Stomach (tissue), 8 donors: ENCODE measurements at regions not wholly inside any gene's neighbourhood (a gene's known extent, or its start where the extent isn't known, plus 50 kb on each side); places are given as distances from the start of the nearest gene placed in this dataset.

Experiments
- DNase-seq, 2 donors: peaks; one replicate each; pipeline versions ENCODE4 v3.0.0 to v3.0.0-alpha.2; 2013 to 2019
- H3K27ac ChIP-seq, 5 donors: fragments of 200-600 bp in 4 of 5; sonication (generic) in 4 of 5; one replicate each; pipeline ENCODE4 v1.5.1; 2013 to 2019; ENCODE audit warnings: mild to moderate bottlenecking in 1 of 5, moderate library complexity in 1 of 5
- H3K27me3 ChIP-seq, 3 donors: fragments of 200-600 bp; sonication (generic); one replicate each; pipeline ENCODE4 v1.5.1; 2017 to 2019; ENCODE audit warnings: mixed run types in 1 of 3
- H3K36me3 ChIP-seq, 4 donors: fragments of 200-600 bp; sonication (generic); 1 replicate in 3 of 4; 2 replicates in 1 of 4; pipeline ENCODE4 v1.5.1; 2016 to 2019
- H3K4me1 ChIP-seq, 4 donors: fragments of 200-600 bp; sonication (generic); one replicate each; pipeline ENCODE4 v1.5.1; 2016 to 2019
- H3K4me3 ChIP-seq, 4 donors: fragments of 200-600 bp; sonication (generic) in 3 of 4; one replicate each; pipeline ENCODE4 v1.5.1; 2016 to 2019; ENCODE audit warnings: mild to moderate bottlenecking in 1 of 4
- H3K9me3 ChIP-seq, 4 donors: fragments of 200-600 bp; sonication (generic); one replicate each; pipeline ENCODE4 v1.5.1; 2016 to 2019
- CTCF ChIP-seq, 7 experiments: fragments of 450-650 bp in 4 of 7; fragments of 200-600 bp in 3 of 7; sonication (generic) in 3 of 7; IDR thresholded peaks; one replicate each; pipeline ENCODE4 v1.5.1; 2016 to 2019; ENCODE audit warnings: antibody characterized with exemption in 7 of 7, control low read depth in 2 of 7, mild to moderate bottlenecking in 1 of 7
- EP300 ChIP-seq: sonication (generic); formaldehyde crosslinking; IDR thresholded peaks from one replicate; pipeline ENCODE4 v1.6.1; 2017; ENCODE audit warnings: antibody characterized with exemption
- POLR2A ChIP-seq, 4 donors: fragments of 450-650 bp; IDR thresholded peaks; one replicate each; pipeline ENCODE4 v1.6.1; 2016; ENCODE audit warnings: antibody characterized with exemption in 4 of 4, control low read depth in 2 of 4, mild to moderate bottlenecking in 1 of 4, moderate library complexity in 1 of 4
- POLR2AphosphoS5 ChIP-seq, 3 donors: sonication (generic); formaldehyde crosslinking; IDR thresholded peaks; one replicate each; pipeline ENCODE4 v1.6.1; 2016; ENCODE audit warnings: antibody characterized with exemption in 3 of 3
- WGBS, 5 donors: extraction: QIAGEN DNeasy Blood & Tissue Kit in 3 of 5; methylation state at CpG; one replicate each; pipeline versions ENCODE4 v1.1.5 to v1.1.7; 2013 to 2018; 5-methylcytosine and 5-hydroxymethylcytosine counted together
- intact Hi-C: fragments of 100-400 bp; cut with DNase I; formaldehyde crosslinking; loops from one replicate; pipeline ENCODE4 v1.15.1; 2023; ENCODE audit warnings: low total_unique reads
- donor health status: healthy with polysubstance abuse.
- donor health status: Bipolar disorder and iron deficiency.
- donor health status: healthy.

GRCh38 chr11:70647188-70648166 lies 249.1 kb downstream of the CTTN start:
- H3K4me3 ChIP-seq, result no peak overlapping the region

GRCh38 chr11:70650075-70650909 lies 252.0 kb downstream of the CTTN start:
- H3K4me3 ChIP-seq, result no peak overlapping the region
- H3K36me3 ChIP-seq, result no peaks in the 10 kb centered on the region
- 55 to 65% (median 62%) methylated on average over 4 of the region's 4 CpGs for WGBS, 5 donors
- no peak overlapping the region for H3K27ac ChIP-seq
- intact Hi-C loops, result no loop called here
- no peaks in the 10 kb centered on the region for H3K4me1 ChIP-seq
- H3K9me3 ChIP-seq, result no peaks in the 10 kb centered on the region
- H3K27me3 ChIP-seq, result peaks cover 0 to 18% (median 0%) of the 10 kb centered on the region in 3 donors
- TF ChIP-seq EP300 (no peak), POLR2AphosphoS5 (IDR thresholded peaks at IDR 0.05) (no peak), CTCF (IDR thresholded peaks at IDR 0.05) (no peak), POLR2A (IDR thresholded peaks at IDR 0.05) (no peak)
- DNase-seq, result peak; percentile 51 to 92

More at GRCh38 chr11:70647188-70648166, 249.1 kb downstream of the CTTN start:
- Histone ChIP-seq H3K27me3 (peaks cover 0 to 18% (median 0%) of the 10 kb centered on the region in 3 donors), H3K4me1 (no peaks in the 10 kb centered on the region), H3K36me3 (no peaks in the 10 kb centered on the region), H3K27ac (no peak overlapping the region), H3K9me3 (no peaks in the 10 kb centered on the region)
- WGBS, 5 donors, result 58 to 70% (median 64%) methylated on average over 21 of the region's 21 CpGs
- no peak for DNase-seq
- TF ChIP-seq CTCF (IDR thresholded peaks at IDR 0.05) (no peak), EP300 (no peak), POLR2A (IDR thresholded peaks at IDR 0.05) (no peak), POLR2AphosphoS5 (IDR thresholded peaks at IDR 0.05) (no peak)
- intact Hi-C loops, result no loop called here

GRCh38 chr11:70651031-70651430 lies 252.7 kb downstream of the CTTN start:
- no peak overlapping the region for H3K4me3 ChIP-seq
- intact Hi-C loops, result no loop called here
- peaks cover 0 to 12% (median 0%) of the 10 kb centered on the region in 3 donors for H3K27me3 ChIP-seq
- H3K27ac ChIP-seq, result no peak overlapping the region
- no peak for DNase-seq
- no peaks in the 10 kb centered on the region for H3K4me1 ChIP-seq
- TF ChIP-seq CTCF (IDR thresholded peaks at IDR 0.05), result no peak
- TF ChIP-seq EP300, result no peak
- no peak for TF ChIP-seq POLR2A (IDR thresholded peaks at IDR 0.05)
- TF ChIP-seq POLR2AphosphoS5 (IDR thresholded peaks at IDR 0.05), result no peak
- H3K36me3 ChIP-seq, result no peaks in the 10 kb centered on the region
- WGBS, 5 donors, result 89 to 94% (median 91%) methylated on average over 7 of the region's 7 CpGs
- H3K9me3 ChIP-seq, result no peaks in the 10 kb centered on the region

- H3K4me1 ChIP-seq, result no peaks in the 10 kb centered on the region
- H3K4me3 ChIP-seq, result no peak overlapping the region
- 79 to 87% (median 85%) methylated on average over 8 of the region's 8 CpGs for WGBS, 5 donors
- no peak overlapping the region for H3K27ac ChIP-seq
- DNase-seq, result no peak
- no peaks in the 10 kb centered on the region for H3K27me3 ChIP-seq
- H3K9me3 ChIP-seq, result no peaks in the 10 kb centered on the region
- intact Hi-C loops, result no loop called here
- H3K36me3 ChIP-seq, result no peaks in the 10 kb centered on the region
- TF ChIP-seq EP300 (no peak), CTCF (IDR thresholded peaks at IDR 0.05) (no peak), POLR2AphosphoS5 (IDR thresholded peaks at IDR 0.05) (no peak), POLR2A (IDR thresholded peaks at IDR 0.05) (no peak)
Observed at GRCh38 chr11:70654016-70654415, 255.7 kb downstream of the CTTN start.
